GM21381 (cell line): ENCODE measurements at regions not wholly inside any gene's neighbourhood (a gene's known extent, or its start where the extent isn't known, plus 50 kb on each side); places are given as distances from the start of the nearest gene placed in this dataset.

ENCODE experiments used
- ATAC-seq: cut with Tn5 transposase; IDR thresholded peaks from one replicate; pipeline ENCODE4 v1.9.1; 2021; ENCODE audit warnings: mild to moderate bottlenecking, moderate library complexity; ENCODE audit not compliant: unreplicated experiment

DNA sequence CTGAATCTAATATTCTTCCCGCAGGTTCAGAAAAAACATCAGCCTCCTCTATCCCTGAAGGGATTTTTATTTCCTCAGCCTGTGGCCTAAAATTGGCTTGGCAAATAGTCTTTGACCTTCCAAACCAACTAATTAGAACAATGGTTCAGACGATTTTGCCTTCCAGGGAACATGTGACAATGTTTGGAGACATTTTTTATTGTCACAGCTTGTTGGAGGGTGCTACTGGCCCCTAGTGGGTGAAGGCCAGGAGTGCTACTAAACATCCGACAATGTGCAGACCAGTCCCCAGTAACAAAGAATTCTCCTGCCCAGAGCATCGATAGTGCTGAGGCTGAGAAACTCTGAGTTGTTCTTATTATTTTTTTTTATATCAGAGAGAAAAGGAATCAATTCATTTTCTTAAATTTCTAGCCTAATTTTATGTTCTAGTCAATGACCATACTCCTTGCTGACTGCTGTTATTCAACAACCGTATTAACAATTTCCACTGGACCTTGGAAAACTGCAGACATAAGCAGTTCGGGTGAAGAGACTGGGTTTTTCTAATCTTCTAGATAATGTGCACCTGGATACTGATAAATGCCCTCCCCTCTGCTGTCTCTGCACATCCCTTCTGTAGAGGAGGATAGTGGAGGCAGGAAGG lies 280.7 kb downstream of the LMX1A start:
- no peak for ATAC-seq

DNA sequence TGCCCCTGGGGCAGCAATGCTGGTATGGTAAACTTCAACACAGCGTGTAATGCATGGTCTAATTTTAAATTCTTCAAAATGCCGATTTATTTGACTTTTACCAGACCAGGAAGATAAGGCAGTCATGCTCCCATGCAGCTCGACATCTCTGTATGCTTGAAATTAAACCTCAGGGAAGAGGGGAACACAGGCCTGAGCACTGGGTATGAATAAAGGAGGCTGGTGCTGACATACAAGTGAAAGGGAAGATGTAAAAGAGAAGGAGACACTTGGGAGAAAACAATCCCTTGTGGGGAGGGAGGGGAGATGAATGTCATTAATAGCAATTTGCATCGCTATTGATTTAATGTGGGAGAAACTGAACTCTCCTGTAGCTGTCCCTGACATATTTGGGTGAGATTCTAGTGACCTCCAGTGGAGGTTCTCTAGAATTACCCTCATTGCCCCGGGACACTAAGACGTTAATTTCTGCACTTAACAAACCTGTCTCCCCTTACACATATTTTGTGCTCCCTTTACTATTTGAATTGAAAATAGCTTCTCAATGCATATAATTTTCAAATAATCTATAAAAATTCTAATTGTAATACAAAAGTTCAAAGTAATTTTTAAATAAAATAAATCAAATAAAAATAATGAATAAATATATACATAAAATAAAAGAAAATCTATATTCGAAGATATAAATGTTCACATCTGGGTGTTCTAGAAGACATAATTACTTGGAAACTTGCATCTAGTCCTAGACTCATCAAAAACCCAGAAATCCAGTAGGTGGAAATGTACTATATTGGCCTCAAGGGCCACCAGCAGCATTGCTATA lies 283.1 kb downstream of the LMX1A start:
- ATAC-seq: no peak

DNA sequence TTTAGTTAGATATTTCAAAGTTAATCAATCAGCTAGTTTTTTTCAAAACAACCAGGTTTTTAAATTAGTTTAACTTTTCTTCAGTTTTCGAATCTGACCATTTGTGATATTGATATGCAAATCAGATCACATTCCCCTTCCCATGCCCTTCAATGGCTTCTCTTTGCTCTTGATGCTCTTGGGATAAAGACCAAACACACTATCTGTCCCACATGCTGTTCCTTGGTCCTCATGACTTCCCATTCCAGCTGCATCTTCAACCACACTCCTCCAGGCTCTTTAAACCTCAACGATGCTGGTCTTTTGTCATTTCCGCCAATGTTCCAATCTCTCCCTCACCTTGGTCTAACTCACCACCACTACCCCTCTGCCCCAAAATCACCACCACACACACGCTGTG lies 285.8 kb downstream of the LMX1A start:
- ATAC-seq: no peak

DNA sequence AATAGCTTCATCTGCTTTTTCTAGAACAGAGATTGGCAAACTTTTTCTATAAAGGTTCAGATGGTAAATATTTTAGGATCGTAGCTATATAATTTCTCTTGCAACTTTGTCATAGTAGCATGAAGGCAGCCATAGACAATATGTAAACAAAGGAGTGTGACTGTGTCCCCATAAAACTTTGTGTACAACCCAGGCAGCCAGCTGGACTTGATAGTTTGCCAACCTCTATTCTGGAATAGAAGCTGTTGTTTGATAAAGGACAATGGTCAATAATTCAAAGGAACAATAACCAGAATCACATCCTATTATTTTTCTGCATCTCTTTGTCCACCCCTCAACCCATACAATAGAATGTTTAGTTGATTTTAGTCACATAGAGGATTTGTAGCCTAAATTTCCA lies 286.7 kb downstream of the LMX1A start:
- ATAC-seq: no peak

DNA sequence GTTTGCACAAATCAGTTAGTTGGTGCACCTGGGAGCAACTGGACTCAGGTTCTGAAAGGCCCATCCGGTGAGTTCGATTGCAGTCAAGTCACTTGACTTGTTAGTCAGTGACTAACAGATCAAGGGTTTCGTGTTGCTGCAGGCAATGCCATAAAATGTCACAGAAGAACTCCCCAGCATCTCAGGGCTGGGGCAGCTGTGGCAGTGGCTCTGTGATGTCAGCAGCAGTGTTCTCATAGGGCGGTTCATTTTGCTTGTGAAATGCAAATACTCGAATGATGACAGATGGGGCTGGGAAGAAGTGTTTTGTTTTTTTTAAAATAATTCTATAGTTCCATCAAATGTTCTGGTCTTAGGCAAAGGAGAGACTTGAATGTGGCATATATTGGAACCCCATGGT lies 287.8 kb downstream of the LMX1A start:
- no peak for ATAC-seq

DNA sequence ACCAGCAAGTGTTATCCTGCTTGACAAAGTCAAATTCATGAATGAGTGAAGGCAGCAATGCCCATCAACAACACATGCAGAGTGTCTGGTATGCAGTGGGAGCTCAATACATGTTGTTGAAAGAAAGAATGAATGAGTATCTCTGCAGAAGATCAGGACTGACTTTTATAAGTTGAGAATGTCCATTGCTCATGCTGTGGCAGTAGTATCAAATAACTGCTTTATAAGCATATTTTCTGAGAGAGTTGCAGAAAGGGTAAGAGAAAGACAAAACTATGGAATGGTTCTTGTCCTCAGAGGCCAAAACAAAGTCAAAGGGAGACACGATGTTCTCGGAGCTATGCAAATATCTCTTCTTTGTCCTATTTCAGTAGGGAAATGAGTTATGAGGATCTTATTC lies 288.7 kb downstream of the LMX1A start:
- no peak for ATAC-seq

DNA sequence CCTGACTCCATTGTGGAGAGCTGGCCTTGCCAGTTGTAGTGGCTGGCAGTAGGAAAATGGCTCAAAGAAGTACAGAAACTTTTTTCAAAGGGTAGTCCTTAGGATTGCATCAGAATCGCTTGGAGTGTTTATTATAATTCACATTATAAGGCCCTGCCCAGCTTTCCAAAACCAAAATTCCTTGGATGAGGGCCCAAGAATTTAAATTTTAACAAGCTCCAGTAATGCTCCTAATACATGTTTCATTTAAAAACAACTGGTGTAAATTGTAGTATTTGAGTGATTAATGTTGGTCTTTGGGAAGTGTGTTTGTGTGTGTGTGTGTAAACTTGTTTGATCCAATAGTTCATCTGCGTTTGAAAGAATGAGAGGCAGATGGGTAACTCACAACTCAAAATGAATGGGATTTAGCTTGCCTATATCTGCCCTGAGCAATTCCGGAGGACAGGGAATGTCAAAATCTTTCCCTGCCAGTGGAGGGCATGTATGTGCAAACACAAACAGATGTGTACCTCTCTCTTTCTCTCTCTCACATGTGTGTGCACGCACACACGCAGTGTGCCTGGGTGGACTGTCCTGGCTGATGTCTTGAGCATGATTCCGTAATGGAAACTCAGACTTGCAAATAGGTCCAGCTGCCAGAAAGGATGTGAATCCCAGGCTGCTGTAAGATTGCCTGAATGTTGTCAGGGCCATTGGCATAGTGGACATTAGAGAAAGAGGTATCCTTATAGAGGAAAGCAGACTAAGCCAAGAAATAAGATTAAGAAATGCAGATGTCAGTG lies 293.1 kb downstream of the LMX1A start:
- ATAC-seq: no peak

DNA sequence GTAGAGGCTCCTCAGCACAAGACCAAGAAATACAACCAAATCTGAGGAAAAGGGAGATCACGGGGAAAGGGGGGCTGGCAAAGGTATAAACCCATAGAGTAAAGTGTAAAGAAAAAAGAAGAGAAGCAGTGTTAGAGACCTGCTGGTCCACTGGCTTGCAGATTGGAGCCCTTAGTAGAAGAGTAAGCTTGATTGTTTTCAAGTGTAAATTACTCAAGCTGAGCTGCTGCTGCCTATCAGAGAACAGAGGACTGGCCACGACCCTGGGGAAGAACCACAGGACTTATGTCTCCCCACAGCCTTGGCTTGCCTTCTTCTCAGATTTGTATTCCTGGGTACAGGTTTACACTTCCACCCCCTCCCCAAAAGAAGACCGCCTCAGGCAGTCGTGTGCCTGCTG lies 294.2 kb downstream of the LMX1A start:
- no peak for ATAC-seq

DNA sequence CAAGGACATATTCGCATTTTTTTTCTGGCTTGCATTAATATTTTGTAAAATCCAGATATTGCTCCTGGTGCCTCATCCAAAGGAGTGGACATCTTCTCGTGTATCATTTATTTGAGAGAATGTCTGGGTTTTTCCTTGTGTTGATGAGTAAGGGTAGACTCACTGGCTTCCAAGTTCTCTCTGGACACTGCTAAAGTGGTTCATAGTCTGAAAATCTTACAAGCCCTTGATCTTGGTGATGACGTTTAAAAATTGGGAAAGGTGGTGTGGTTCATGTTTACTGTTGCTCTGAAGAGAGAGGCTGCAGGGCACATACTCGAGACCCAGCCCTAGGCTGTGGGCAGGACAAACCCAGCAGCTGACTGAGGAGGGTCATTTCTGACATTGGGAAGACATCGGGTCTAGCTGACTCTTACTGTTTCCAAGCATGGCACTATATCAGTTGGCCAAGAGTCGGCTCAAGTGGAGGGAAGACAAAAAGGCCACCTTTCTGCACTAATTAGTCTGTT lies 296.2 kb downstream of the LMX1A start:
- no peak for ATAC-seq

DNA sequence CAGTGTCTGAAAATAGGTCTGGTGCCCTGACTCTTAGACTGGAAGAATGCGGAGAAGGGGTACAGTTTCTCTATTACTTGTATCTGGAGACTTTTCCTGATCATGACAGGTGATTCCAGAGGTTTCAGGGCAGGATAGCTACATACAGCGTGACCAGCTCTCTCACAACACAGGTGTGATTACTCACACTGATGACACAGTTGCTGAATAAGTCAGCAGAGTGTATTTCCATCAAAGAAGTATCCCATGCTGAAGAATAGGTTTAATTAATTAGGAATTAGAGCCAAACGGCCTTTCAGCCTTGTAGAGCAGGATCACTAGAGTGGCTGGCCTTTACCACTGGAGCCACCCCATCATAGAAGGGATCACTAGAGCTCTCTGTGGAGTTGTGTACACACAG lies 298.6 kb downstream of the LMX1A start:
- ATAC-seq: no peak

DNA sequence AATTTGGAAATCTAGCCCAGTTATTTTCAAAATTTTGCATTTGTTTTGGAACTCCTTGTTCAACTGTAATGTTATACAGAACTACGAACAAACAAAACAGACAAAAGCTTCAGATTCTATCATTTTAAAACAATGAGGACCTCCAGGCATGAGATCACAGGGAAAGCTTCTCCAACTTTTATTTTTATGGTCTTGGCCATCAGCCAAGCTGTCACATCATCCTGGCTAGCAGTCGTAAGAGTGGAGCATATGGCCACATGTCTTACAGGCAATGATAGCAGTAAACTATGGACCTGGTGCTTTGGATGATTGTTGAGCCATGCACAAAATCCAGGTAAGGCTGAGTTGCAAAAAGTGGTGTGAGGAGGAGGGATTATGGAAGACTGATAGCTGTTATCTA lies 299.6 kb downstream of the LMX1A start:
- no peak for ATAC-seq

DNA sequence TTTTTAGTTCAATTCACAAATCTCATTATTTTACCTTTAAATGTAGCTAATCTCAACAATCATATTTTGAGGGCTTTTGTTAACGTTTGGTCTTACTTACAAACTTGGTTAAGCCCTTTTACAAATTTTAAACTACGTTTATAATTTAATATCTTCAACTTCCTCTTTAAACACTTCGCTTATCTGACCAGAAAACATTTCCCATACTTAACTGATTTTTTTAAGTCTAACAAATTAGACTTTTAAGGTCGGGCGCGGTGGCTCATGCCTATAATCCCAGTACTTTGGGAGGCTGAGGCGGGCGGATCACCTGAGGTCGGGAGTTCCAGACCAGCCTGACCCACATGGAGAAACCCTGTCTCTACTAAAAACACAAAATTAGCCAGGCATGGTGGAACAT lies 300.9 kb downstream of the LMX1A start:
- no peak for ATAC-seq

DNA sequence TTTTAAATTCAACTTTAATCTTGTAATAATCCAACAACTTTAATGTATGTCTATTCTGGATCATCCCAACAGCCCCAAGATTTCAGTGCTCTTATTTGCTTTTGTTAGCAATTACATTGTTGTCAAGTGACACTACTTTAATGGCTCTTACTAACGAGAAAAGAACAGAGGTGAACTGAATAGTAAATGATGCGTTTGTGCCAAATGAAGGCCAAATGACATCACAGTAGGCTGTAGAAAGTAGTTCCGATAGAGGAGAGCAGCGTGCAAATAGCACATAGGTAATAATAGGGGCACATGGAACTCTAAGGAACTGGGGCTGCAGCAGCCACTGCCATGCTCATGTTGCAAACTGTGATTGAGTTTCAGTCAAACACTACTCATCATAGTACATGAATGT lies 301.9 kb downstream of the LMX1A start:
- no peak for ATAC-seq

DNA sequence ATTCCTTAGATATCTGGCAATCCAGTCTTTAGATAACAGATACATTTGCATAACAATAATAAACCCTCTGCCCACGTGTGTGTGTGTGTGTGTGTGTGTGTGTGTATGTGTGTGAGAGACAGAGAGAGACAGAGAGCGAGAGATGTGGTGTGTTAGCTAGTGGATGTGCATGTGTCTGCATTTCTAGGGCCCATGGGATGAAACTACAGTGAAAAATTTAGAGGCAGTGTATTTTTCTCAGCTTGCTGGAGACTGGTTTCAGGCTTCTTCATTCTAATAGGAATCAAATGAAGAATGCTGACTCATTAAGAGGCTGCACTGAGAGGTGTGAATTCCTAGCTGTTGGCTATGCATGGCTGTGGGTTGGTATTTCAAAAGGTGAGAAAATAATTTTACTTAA lies 303.2 kb downstream of the LMX1A start:
- ATAC-seq: no peak

DNA sequence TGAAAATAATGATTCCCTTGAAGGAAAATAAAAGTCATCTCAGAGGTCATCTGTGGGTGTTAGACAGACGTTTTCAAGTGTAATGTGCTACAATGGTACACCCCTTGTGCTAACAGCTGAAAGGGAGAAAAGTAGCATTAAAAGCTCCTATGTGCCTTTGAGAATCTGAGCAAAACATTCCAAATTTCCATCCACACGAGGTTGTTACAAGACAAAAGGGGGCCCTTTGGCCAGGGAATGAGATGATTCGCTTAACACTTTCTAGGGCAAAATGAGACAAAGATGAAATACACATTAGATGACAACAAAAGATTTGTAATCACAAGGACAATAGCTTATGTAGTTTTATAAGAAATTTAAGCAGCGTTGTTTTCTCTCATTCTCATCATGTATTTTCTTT lies 303.6 kb downstream of the LMX1A start:
- ATAC-seq: no peak

DNA sequence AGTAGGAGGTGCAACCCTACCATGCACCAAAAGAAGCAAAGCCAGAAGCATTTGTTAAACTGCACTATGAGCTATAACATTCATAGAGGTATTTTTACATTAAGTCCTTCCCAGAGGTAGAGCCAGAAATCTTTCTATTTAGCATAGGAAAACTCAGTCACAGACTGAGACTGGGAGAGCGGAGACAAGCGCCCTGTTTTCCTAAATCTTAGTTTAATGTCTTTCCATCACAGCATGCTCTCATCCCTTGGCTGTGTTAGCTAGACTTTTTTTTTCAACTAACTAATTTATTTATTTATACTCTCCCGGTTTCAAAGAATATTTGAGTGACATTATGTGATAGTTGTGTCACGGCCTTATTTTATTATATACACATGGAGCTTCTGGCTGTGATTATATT lies 304.1 kb downstream of the LMX1A start:
- ATAC-seq: no peak

DNA sequence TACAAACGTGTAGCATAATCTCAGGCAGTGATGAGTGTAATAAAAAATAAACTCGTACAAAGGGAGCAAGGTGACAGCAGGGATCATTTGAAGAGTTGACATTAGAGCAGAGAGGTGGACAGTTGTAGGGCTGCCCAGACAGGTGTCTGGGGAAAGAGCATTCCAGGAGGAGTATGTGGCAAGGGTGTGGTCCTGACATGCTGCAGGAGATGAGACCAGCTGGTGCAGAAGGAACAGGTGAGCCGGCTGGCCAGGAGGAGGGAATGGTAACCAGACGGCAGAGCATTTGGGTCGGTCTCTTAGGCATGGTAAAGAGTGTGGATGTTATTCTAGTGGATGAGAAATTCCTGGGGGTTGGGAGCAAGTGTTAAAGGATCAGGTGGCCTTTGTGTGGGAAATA lies 306.3 kb downstream of the LMX1A start:
- no peak for ATAC-seq

DNA sequence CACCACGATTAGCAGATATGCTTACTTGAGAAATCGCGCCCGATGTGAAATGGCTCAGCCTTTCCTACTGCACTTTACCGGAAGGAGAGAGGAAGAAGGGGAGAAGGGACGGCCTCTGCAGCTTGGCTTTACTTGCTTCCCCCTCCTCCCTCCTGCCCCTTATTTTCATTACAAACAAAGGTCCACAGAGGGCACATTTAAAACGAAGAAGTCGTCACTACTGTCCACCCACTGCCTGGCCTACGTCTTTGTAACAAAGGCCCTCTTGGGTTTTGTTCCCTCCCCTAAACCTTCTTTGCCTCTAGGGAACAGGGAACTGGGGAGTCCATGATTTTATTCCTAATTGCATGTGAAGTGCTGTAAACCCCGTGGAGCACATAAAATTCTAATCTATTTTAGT lies 308.5 kb downstream of the LMX1A start:
- ATAC-seq: no peak

DNA sequence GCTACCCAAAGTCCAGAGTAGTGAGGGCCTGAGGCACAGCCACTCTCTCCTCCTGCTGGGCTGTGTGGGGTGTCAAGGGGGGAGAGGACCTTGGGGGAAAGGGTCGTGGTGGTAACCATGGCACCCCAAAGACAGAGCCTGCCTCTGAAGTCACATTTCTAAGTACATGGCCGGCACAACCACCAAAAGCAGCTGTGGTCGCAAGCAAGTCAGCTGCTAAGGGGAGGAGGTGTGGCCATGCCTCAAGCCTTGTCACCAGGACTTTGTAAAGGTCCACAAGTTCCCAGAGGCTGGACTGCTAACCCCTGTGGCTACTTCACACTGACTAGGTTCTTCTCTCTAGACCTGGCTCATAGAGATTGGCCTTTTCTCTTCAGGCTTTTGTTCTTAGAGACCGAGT lies 310.6 kb downstream of the LMX1A start:
- ATAC-seq: no peak

DNA sequence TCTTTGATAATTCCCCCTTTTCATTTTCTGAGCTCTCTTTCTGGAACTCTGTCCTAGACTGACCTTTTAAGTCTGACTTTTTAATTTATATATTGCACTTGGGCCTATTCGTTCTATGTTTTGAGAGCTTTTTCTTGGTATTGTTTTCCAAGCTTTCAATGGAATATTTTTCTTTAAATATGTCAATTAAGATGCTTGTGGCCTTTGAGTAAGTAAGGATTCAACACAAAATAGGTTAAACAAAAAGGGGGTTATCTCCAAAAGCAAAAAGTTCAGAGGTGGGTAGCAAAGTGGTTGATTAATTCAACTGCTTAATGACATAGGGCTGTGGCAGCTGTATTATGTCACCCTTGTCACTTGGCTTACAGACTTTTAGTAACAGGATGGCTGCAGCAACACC lies 315.9 kb downstream of the LMX1A start:
- no peak for ATAC-seq

DNA sequence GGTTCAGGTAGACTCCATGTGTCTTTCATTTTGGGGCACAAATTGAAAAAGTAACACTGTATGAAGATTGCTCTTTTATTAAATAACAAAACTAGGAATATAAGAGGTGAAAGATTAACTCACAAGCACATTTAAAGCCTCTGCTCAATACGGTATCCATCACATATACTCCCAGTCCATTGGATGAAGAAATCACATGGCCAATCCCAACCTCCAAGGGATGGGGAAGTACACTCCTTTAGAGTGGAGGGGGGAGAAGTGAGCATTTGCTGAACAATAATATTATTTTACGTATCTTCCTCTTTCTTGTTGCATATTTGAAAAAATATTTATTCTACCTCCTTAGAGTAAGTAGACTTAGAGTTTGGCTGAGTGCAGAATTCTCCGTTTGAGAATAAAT lies 316.5 kb downstream of the LMX1A start:
- ATAC-seq: no peak

DNA sequence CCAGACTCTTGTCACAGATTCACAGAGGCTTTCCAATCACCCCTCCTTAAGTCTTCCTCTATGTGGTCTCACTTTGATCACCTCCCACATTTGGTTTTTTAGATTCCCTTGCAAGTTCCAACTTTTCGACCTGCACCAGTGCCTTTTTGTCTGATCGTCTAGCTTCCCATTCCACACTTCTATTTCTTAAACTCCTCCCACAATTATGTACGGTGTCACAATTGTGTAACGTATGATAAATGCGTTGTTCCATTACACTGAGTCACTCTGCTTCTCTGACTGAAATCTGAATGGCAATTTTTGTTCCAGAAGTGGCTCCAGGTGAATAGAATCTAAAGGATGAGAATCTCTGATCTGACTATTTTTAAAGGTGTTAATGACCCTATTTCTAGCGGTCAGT lies 320.1 kb downstream of the LMX1A start:
- ATAC-seq: no peak
